Activated naive CD8-positive, alpha-beta T cell treated with anti-CD3 and anti-CD28 coated beads for 36 hours (primary cell): ENCODE measurements at regions not wholly inside any gene's neighbourhood (a gene's known extent, or its start where the extent isn't known, plus 50 kb on each side); places are given as distances from the start of the nearest gene placed in this dataset.
"Not testable (repeated sequence)": the region's sequence is repeated elsewhere in the genome, so short reads cannot be mapped to it uniquely, and the experiment has no call there.

Experiments
- DNase-seq: peaks from one replicate; pipeline ENCODE4 v3.0.0; 2021
- H3K27ac Mint-ChIP-seq: one replicate; pipeline ENCODE4 v1.8.0; 2022; ENCODE audit warnings: mild to moderate bottlenecking, moderate library complexity, mixed read lengths
- H3K27me3 Mint-ChIP-seq: one replicate; pipeline ENCODE4 v1.8.0; 2022; ENCODE audit warnings: mild to moderate bottlenecking, mixed read lengths
- H3K36me3 Mint-ChIP-seq: one replicate; pipeline ENCODE4 v1.8.0; 2021; ENCODE audit warnings: mild to moderate bottlenecking, mixed read lengths
- H3K4me1 Mint-ChIP-seq: one replicate; pipeline ENCODE4 v1.8.0; 2021; ENCODE audit warnings: mixed read lengths
- H3K4me3 Mint-ChIP-seq: one replicate; pipeline ENCODE4 v1.8.0; 2022; ENCODE audit warnings: mild to moderate bottlenecking, moderate library complexity, mixed read lengths
- H3K9me3 Mint-ChIP-seq: one replicate; pipeline ENCODE4 v1.8.0; 2022; ENCODE audit warnings: mixed read lengths

GRCh38 chr2:211205836-211206235 is 649.4 kb downstream of the CPS1 start:
- Mint-ChIP-seq H3K9me3 (no peaks in the 10 kb centered on the region), H3K4me3 (no peak overlapping the region), H3K27me3 (no peaks in the 10 kb centered on the region), H3K27ac (no peak overlapping the region), H3K36me3 (no peaks in the 10 kb centered on the region), H3K4me1 (no peaks in the 10 kb centered on the region)
- DNase-seq = no peak

- H3K27ac Mint-ChIP-seq = no peak overlapping the region
- no peaks in the 10 kb centered on the region for H3K4me1 Mint-ChIP-seq
- H3K27me3 Mint-ChIP-seq = no peaks in the 10 kb centered on the region
- DNase-seq = no peak
- peaks cover 9% of the 10 kb centered on the region for H3K9me3 Mint-ChIP-seq
- no peak overlapping the region for H3K4me3 Mint-ChIP-seq
- H3K36me3 Mint-ChIP-seq = no peaks in the 10 kb centered on the region
Measured at GRCh38 chr2:211216221-211216620, 659.8 kb downstream of the CPS1 start.

- not testable (repeated sequence) for H3K4me1 Mint-ChIP-seq, H3K4me3 Mint-ChIP-seq, H3K9me3 Mint-ChIP-seq, H3K36me3 Mint-ChIP-seq, H3K27me3 Mint-ChIP-seq, H3K27ac Mint-ChIP-seq, DNase-seq
Measured at GRCh38 chr2:211219548-211219947, 663.1 kb downstream of the CPS1 start.

GRCh38 chr2:211225784-211226183 is 669.4 kb downstream of the CPS1 start:
- H3K36me3 Mint-ChIP-seq = no peaks in the 10 kb centered on the region
- no peaks in the 10 kb centered on the region for H3K9me3 Mint-ChIP-seq
- H3K27ac Mint-ChIP-seq = no peak overlapping the region
- no peaks in the 10 kb centered on the region for H3K4me1 Mint-ChIP-seq
- H3K27me3 Mint-ChIP-seq = no peaks in the 10 kb centered on the region
- DNase-seq = no peak
- H3K4me3 Mint-ChIP-seq = no peak overlapping the region

GRCh38 chr2:211228559-211228958 is 672.2 kb downstream of the CPS1 start:
- Mint-ChIP-seq H3K36me3 (no peaks in the 10 kb centered on the region), H3K4me1 (no peaks in the 10 kb centered on the region), H3K9me3 (no peaks in the 10 kb centered on the region), H3K4me3 (no peak overlapping the region), H3K27ac (no peak overlapping the region), H3K27me3 (no peaks in the 10 kb centered on the region)
- no peak for DNase-seq

GRCh38 chr2:211237586-211238275 is 681.3 kb downstream of the CPS1 start:
- no peaks in the 10 kb centered on the region for H3K4me1 Mint-ChIP-seq
- peaks cover 3% of the 10 kb centered on the region for H3K9me3 Mint-ChIP-seq
- no peaks in the 10 kb centered on the region for H3K36me3 Mint-ChIP-seq
- H3K27ac Mint-ChIP-seq = no peak overlapping the region
- DNase-seq = no peak
- H3K4me3 Mint-ChIP-seq = no peak overlapping the region
- no peaks in the 10 kb centered on the region for H3K27me3 Mint-ChIP-seq

GRCh38 chr2:211241891-211242290 is 685.5 kb downstream of the CPS1 start:
- Mint-ChIP-seq H3K27me3 (no peaks in the 10 kb centered on the region), H3K4me1 (no peaks in the 10 kb centered on the region), H3K27ac (no peak overlapping the region), H3K9me3 (peaks cover 4% of the 10 kb centered on the region), H3K36me3 (no peaks in the 10 kb centered on the region), H3K4me3 (no peak overlapping the region)
- DNase-seq = no peak

GRCh38 chr2:211247751-211248150 is 691.4 kb downstream of the CPS1 start:
- Mint-ChIP-seq H3K27ac (no peak overlapping the region), H3K27me3 (no peaks in the 10 kb centered on the region), H3K9me3 (peaks cover 1% of the 10 kb centered on the region), H3K4me1 (no peaks in the 10 kb centered on the region), H3K36me3 (no peaks in the 10 kb centered on the region), H3K4me3 (no peak overlapping the region)
- DNase-seq = no peak

- no peaks in the 10 kb centered on the region for H3K36me3 Mint-ChIP-seq
- DNase-seq = no peak
- no peaks in the 10 kb centered on the region for H3K4me1 Mint-ChIP-seq
- H3K9me3 Mint-ChIP-seq = peaks cover under 1% of the 10 kb centered on the region
- H3K27ac Mint-ChIP-seq = no peak overlapping the region
- no peak overlapping the region for H3K4me3 Mint-ChIP-seq
- no peaks in the 10 kb centered on the region for H3K27me3 Mint-ChIP-seq
Measured at GRCh38 chr2:211248841-211249240, 692.4 kb downstream of the CPS1 start.

GRCh38 chr2:211251016-211251415 is 694.6 kb downstream of the CPS1 start:
- no peaks in the 10 kb centered on the region for H3K27me3 Mint-ChIP-seq
- peaks cover 3% of the 10 kb centered on the region for H3K9me3 Mint-ChIP-seq

GRCh38 chr2:211258646-211259335 is 702.4 kb downstream of the CPS1 start:
- no peak for DNase-seq
- Mint-ChIP-seq H3K4me1 (no peaks in the 10 kb centered on the region), H3K9me3 (peaks cover 7% of the 10 kb centered on the region), H3K36me3 (no peaks in the 10 kb centered on the region), H3K27me3 (no peaks in the 10 kb centered on the region), H3K4me3 (no peak overlapping the region), H3K27ac (no peak overlapping the region)

More at GRCh38 chr2:211251016-211251415, 694.6 kb downstream of the CPS1 start:
- no peak for DNase-seq
- H3K27ac Mint-ChIP-seq = no peak overlapping the region
- no peaks in the 10 kb centered on the region for H3K4me1 Mint-ChIP-seq
- no peaks in the 10 kb centered on the region for H3K36me3 Mint-ChIP-seq
- no peak overlapping the region for H3K4me3 Mint-ChIP-seq

- Mint-ChIP-seq H3K4me3 (no peak overlapping the region), H3K4me1 (no peaks in the 10 kb centered on the region), H3K27me3 (no peaks in the 10 kb centered on the region), H3K36me3 (no peaks in the 10 kb centered on the region), H3K9me3 (peaks cover 6% of the 10 kb centered on the region), H3K27ac (no peak overlapping the region)
- no peak for DNase-seq
Measured at GRCh38 chr2:211259831-211260476, 703.6 kb downstream of the CPS1 start.

GRCh38 chr2:211270257-211270656 is 713.9 kb downstream of the CPS1 start:
- Mint-ChIP-seq H3K4me3 (no peak overlapping the region), H3K4me1 (no peaks in the 10 kb centered on the region), H3K36me3 (no peaks in the 10 kb centered on the region), H3K9me3 (no peaks in the 10 kb centered on the region), H3K27me3 (no peaks in the 10 kb centered on the region), H3K27ac (no peak overlapping the region)
- no peak for DNase-seq

GRCh38 chr2:211281430-211282073 is 725.2 kb downstream of the CPS1 start:
- Mint-ChIP-seq H3K4me1 (no peaks in the 10 kb centered on the region), H3K27ac (no peak overlapping the region), H3K27me3 (no peaks in the 10 kb centered on the region), H3K9me3 (no peaks in the 10 kb centered on the region), H3K36me3 (no peaks in the 10 kb centered on the region), H3K4me3 (no peak overlapping the region)
- DNase-seq = no peak

GRCh38 chr2:211302676-211303075 is 746.3 kb downstream of the CPS1 start:
- H3K27me3 Mint-ChIP-seq = no peaks in the 10 kb centered on the region
- peaks cover 4% of the 10 kb centered on the region for H3K9me3 Mint-ChIP-seq
- H3K27ac Mint-ChIP-seq = no peak overlapping the region
- no peaks in the 10 kb centered on the region for H3K36me3 Mint-ChIP-seq
- no peaks in the 10 kb centered on the region for H3K4me1 Mint-ChIP-seq
- no peak for DNase-seq
- H3K4me3 Mint-ChIP-seq = no peak overlapping the region
